ENCODE measurements at regions not wholly inside any gene's neighbourhood (a gene's known extent, or its start where the extent isn't known, plus 50 kb on each side); places are given as distances from the start of the nearest gene placed in this dataset.
A peak's percentile ranks its signal among the peaks of the same experiment; 100 is the strongest.
"Not testable (repeated sequence)": the region's sequence is repeated elsewhere in the genome, so short reads cannot be mapped to it uniquely, and the experiment has no call there.

DNA sequence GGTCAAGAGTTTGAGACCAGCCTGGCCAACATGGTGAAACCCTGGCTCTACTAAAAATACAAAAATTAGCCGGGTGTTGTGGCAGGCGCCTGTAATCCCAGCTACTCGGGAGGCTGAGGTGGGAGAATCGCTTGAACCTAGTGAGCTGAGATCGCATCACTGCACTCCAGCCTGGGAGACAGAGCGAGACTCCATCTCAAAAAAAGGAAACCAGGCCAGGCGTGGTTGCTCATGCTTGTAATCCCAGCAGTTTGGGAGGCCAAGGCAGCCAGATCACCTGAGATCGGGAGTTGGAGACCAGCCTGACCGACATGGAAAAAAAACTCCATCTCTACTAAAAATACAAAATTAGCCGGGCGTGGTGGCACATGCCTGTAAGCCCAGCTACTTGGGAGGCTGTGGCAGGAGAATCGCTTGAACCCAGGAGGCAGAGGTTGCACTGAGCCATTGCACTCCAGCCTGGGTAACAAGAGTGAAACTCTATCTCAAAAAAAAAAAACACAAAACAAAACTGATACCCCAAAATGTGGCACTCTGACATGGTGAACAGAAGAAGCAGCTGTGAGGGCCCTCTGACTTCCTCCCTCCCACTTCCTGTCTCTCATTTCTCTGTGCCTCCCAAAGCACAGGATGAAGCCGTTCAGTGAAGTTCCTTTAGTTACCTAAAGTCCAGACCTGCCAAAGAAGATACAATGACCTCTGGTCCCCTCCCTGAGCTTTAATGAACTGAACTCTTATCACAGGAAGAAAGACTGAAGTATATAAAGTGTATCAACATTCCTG, 93.2 kb upstream of the GRIN2A start:
- DNase-seq, result not testable (repeated sequence)

DNA sequence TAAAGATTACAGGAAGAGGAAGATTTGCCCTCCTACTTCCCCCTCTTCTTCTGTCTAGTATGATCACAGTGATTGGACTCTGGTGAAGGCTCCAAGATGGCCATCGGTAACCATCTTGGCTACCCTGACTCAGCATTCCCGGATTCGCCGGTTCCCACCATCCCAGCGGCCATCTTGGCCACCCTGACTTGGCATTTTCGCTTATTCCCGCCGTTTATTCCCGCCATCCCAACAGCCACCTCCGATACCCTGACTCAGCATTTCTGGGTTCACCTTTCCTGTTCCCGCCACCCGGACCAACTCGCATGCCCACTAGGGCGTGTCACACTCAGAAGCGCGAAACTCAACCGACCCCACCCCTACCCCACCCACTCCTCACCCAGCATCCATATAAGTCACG, 95.4 kb upstream of the GRIN2A start:
- DNase-seq, result no peak

- DNase-seq, result no peak
These were observed 98.3 kb upstream of the GRIN2A start for GRCh38 chr16:10280262-10281170.

- no peak for DNase-seq
These were observed 100.1 kb upstream of the GRIN2A start for GRCh38 chr16:10282367-10282766.

- not testable (repeated sequence) for DNase-seq
These were observed 101.0 kb upstream of the GRIN2A start for GRCh38 chr16:10283246-10283645.

DNA sequence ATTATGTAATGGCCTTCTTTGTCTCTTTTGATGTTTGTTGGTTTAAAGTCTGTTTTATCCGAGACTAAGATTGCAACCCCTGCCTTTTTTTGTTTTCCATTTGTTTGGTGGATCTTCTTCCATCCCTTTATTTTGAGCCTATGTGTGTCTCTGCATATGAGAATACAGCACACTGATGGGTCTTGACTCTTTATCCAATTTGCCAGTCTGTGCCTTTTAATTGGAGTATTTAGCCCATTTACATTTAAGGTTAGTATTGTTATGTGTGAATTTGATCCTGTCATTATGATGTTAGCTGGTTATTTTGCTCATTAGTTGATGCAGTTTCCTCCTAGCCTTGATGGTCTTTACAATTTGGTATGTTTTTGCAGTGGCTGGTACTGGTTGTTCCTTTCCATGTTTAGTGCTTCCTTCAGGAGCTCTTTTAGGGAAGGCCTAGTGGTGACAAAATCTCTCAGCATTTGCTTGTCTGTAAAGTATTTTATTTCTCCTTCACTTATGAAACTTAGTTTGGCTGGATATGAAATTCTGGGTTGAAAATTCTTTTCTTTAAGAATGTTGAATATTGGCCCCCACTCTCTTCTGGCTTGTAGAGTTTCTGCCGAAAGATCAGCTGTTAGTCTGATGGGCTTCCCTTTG, 95.3 kb upstream of the ATF7IP2 start:
- DNase-seq, result not testable (repeated sequence)

- DNase-seq, result not testable (repeated sequence)
These were observed 93.7 kb upstream of the ATF7IP2 start for GRCh38 chr16:10292197-10292596.

GRCh38 chr16:10292976-10293375, 92.9 kb upstream of the ATF7IP2 start:
- DNase-seq, result not testable (repeated sequence)

- not testable (repeated sequence) for DNase-seq
These were observed 91.7 kb upstream of the ATF7IP2 start for GRCh38 chr16:10294153-10294552.

GRCh38 chr16:10296956-10297340, 88.9 kb upstream of the ATF7IP2 start:
- no peak for DNase-seq

- DNase-seq, result peak in 1 of 2 donors; percentile 9
These were observed 88.4 kb upstream of the ATF7IP2 start for GRCh38 chr16:10297341-10298006.

DNA sequence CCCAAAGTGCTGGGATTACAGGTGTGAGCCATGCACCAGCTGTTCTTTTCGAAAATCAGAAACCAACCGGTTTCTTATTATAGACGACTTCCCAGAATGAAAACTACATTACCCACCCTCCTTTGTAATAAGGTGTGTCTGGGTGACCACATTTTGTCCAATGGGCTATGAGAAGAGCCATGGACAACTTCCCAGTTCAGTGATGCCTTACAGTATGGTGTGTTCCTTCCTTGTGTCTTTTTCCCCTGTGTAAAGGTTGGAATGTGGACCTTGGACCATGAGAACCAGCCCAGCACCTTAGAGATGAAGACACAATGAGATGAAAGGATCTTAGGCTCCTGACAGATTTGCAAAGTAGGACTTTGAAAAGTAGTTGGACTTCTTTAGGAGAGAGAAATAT, 85.0 kb upstream of the ATF7IP2 start:
- DNase-seq, result no peak

DNA sequence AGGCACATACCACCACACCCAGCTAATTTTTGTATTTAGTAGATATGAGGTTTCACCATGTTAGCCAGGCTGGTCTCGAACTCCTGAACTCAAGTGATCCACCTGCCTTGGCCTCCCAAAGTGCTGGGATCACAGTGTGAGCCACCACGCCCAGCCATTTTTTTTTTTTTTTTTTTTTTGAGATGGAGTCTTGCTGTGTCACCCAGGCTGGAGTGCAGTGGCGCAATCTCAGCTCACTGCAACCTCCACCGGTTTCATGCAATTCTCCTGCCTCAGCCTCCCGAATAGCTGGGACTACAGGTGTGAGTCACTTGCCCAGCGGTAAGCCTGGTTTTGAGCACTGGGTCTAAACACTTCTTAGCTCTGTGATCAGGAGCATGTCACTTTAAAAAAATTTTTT, 84.3 kb upstream of the ATF7IP2 start:
- DNase-seq, result not testable (repeated sequence)

GRCh38 chr16:10305912-10306311, 79.9 kb upstream of the ATF7IP2 start:
- DNase-seq, result no peak

DNA sequence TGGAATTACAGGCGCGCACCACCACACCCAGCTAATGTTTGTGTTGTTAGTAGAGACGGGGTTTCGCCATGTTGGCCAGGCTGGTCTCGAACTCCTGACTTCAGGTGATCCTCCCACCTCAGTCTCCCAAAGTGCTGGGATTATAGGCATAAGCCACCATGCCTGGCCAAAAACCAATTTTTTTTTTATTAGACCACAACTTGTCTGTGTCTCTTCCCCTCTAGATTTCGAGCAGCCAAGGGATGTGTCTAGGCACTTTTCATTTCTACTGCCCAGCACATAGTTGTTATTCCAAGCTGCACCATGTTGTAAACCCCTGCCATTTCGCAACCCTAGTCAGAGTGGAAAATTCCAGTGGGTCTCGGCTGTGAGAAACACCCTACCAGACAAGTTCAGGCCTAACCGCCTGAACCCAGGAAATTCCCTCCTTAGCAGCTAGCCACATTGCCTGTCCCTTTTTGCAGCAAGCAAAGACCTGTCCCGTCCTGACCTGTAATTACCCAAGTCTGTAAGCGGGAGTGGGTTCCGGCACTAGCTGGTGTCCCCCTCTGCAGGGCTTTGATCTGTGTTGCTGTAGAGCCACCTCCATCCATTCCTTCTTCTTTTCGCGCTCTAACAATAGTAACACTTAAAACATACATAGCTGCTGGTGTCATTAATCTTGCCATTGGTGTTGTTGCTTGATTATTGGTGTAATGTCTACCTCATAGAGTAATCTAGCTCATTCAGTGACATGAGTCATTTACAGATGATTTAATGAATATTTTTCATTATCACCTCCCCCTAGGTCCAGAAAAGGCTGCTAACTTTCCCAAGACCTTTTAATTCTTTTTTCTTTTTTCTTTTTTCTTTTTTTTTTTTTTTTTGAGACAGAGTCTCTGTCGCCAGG, 77.3 kb upstream of the ATF7IP2 start:
- DNase-seq, result no peak

DNA sequence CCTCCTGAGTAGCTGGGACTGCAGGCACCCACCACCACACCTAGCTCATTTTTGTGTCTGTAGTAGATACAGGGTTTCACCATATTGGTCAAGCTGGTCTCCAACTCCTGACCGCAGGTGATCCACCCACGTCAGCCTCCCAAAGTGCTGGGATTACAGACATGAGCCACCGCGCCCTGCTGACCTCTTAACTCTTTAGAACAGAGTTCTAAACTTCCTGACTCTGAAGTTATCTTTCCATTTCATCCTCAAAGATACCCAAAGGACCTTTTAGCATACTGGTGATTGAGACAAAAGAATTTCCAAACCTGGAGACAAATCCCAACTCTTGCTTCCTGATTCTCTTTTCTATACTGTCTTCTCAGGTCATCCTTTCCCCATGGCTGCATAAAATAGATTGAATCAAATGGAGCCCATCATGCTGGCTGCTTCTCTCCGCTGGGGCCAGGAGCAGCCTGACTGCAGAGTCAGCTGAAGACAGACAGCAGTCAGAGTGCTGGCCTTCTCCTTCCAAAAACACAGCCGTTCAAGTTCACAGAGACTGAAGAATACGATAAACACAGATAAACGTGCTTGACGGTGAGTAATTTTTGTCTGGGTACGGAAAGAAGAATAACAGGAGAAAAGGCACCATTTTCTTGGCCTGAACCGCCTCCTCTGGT, 76.5 kb upstream of the ATF7IP2 start:
- DNase-seq, result no peak

- DNase-seq, result no peak
These were observed 73.9 kb upstream of the ATF7IP2 start for GRCh38 chr16:10312008-10312407.

GRCh38 chr16:10312784-10313724, 72.8 kb upstream of the ATF7IP2 start:
- no peak for DNase-seq

DNA sequence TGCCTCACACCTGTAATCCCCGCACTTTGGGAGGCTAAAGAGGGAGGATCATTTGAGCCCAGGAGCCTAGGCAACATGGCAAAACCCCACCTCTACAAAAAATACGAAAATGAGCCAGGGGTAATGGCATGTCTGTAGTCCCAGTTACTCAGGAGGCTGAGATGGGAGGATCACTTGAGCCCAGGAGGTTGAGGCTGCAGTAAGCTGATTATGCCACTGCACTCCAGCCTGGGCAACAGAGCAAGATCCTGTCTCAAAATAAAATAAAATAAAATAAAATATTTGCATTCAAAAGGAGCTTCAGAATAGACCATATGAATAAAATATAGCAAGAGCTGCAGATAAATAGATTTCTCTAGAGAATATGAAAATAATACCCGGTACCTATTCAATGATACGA, 71.5 kb upstream of the ATF7IP2 start:
- no peak for DNase-seq

GRCh38 chr16:10314811-10315210, 71.0 kb upstream of the ATF7IP2 start:
- DNase-seq, result no peak

All from bone marrow (tissue), 2 donors.